PC-9 (cell line): ENCODE measurements at regions not wholly inside any gene's neighbourhood (a gene's known extent, or its start where the extent isn't known, plus 50 kb on each side); places are given as distances from the start of the nearest gene placed in this dataset.

Experiments used
- BruUV-seq: library from RNA; stranded (reverse); fragments of 400-500 nt; replicated peaks from 2 replicates; lab custom pipeline; 2021; lab: Mats Ljungman, UMichigan
- CTCF ChIA-PET: fragments of 300-600 bp; sonication (Branson Sonifier 250); formaldehyde crosslinking; loops from one replicate; lab custom pipeline; 2022; ENCODE audit warnings: antibody characterized with exemption; lab: Charles Lee
- POLR2A ChIA-PET: fragments of 300-600 bp; sonication (Branson Sonifier 250); formaldehyde crosslinking; loops from one replicate; lab custom pipeline; 2022; ENCODE audit warnings: antibody characterized with exemption; ENCODE audit not compliant: unreplicated experiment; lab: Charles Lee
- DNase-seq, 2 experiments: peaks; one replicate each; pipeline versions ENCODE4 v3.0.0 to v3.0.0-alpha.2; 2015 to 2022; ENCODE audit warnings: mixed read lengths in 1 of 2
- H2AFZ ChIP-seq: fragments of 200-600 bp; sonication (generic); 2 replicates; pipeline ENCODE4 v1.8.1; 2017; ENCODE audit warnings: antibody characterized with exemption
- H3F3A ChIP-seq: fragments of 200-600 bp; sonication (generic); 2 replicates; pipeline ENCODE4 v1.8.1; 2017; ENCODE audit warnings: antibody characterized with exemption, mild to moderate bottlenecking, low read depth; ENCODE audit not compliant: insufficient read depth
- H3K27ac ChIP-seq: fragments of 200-600 bp; sonication (generic); 2 replicates; pipeline ENCODE4 v1.6.1; 2016; ENCODE audit warnings: mixed run types
- H3K27me3 ChIP-seq: fragments of 200-600 bp; sonication (generic); 2 replicates; pipeline ENCODE4 v1.6.1; 2016; ENCODE audit warnings: low read depth, mixed run types; ENCODE audit not compliant: insufficient read depth
- H3K36me3 ChIP-seq: fragments of 200-600 bp; sonication (generic); 2 replicates; pipeline ENCODE4 v1.6.1; 2016; ENCODE audit warnings: low read depth, mixed run types
- H3K4me1 ChIP-seq: fragments of 200-600 bp; sonication (generic); replicated peaks from 2 replicates; pipeline ENCODE4 v1.6.1; 2016; ENCODE audit warnings: mixed run types; ENCODE audit not compliant: insufficient read depth
- H3K4me2 ChIP-seq: fragments of 200-600 bp; sonication (generic); 2 replicates; pipeline ENCODE4 v1.6.1; 2017; ENCODE audit warnings: mixed run types
- H3K4me3 ChIP-seq: fragments of 200-600 bp; sonication (generic); 2 replicates; pipeline ENCODE4 v1.6.1; 2016; ENCODE audit warnings: mixed run types
- H3K79me2 ChIP-seq: fragments of 200-600 bp; sonication (generic); 2 replicates; pipeline ENCODE4 v1.6.1; 2017; ENCODE audit warnings: low read depth, mixed run types
- H3K9me2 ChIP-seq: fragments of 200-600 bp; sonication (generic); 2 replicates; pipeline ENCODE4 v1.8.1; 2017; ENCODE audit warnings: mild to moderate bottlenecking; ENCODE audit not compliant: insufficient read depth
- H3K9me3 ChIP-seq: fragments of 200-600 bp; sonication (generic); 2 replicates; pipeline ENCODE4 v1.8.1; 2016; ENCODE audit warnings: low read depth; ENCODE audit not compliant: insufficient read depth
- H4K20me1 ChIP-seq: fragments of 200-600 bp; sonication (generic); 2 replicates; pipeline ENCODE4 v1.8.1; 2017; ENCODE audit not compliant: insufficient read depth
- CTCF ChIP-seq: fragments of 200-600 bp; sonication (generic); conservative IDR thresholded peaks from 2 replicates; pipeline ENCODE4 v1.6.1; 2017; ENCODE audit warnings: mixed run types, antibody characterized with exemption, mild to moderate bottlenecking, moderate library complexity
- EZH2 ChIP-seq: fragments of 200-600 bp; sonication (generic); IDR thresholded peaks from 2 replicates; pipeline ENCODE4 v1.8.0; 2017; ENCODE audit warnings: antibody characterized with exemption, low read depth
- intact Hi-C: fragments of 100-400 bp; cut with micrococcal nuclease; formaldehyde crosslinking; loops from one replicate; pipeline ENCODE4 v1.10.0; 2022; ENCODE audit not compliant: unreplicated experiment

GRCh38 chr13:69108486-69108885 lies 999.1 kb upstream of the ATXN8OS start:
- POLR2A ChIA-PET, result no interaction called here
- no peak for DNase-seq

GRCh38 chr13:69107436-69107835 lies 1000.2 kb upstream of the ATXN8OS start:
- no peaks in the 10 kb centered on the region for H4K20me1 ChIP-seq
- no peaks in the 10 kb centered on the region; the same call in 1 of the 2 replicates for H3K9me2 ChIP-seq
- no peak overlapping the region for H3K4me3 ChIP-seq
- no TSS peak for BruUV-seq
- H3K79me2 ChIP-seq, result no peaks in the 10 kb centered on the region
- H3K9me3 ChIP-seq, result no peaks in the 10 kb centered on the region
- no peak overlapping the region for H3K27ac ChIP-seq
- H3F3A ChIP-seq, result no peaks in the 10 kb centered on the region
- intact Hi-C loops, result no loop called here
- H3K4me2 ChIP-seq, result no peak overlapping the region
- DNase-seq, result no peak
- no peak for TF ChIP-seq CTCF
- no peak overlapping the region for H2AFZ ChIP-seq
- CTCF ChIA-PET, result no interaction called here
- no peaks in the 10 kb centered on the region for H3K27me3 ChIP-seq
- H3K36me3 ChIP-seq, result no peaks in the 10 kb centered on the region
- POLR2A ChIA-PET, result no interaction called here
- no peaks in the 10 kb centered on the region for H3K4me1 ChIP-seq

More at GRCh38 chr13:69108486-69108885, 999.1 kb upstream of the ATXN8OS start:
- Histone ChIP-seq H4K20me1 (no peaks in the 10 kb centered on the region), H3K4me1 (no peaks in the 10 kb centered on the region), H3K27ac (no peak overlapping the region), H3K4me2 (no peak overlapping the region), H2AFZ (no peak overlapping the region), H3K9me2 (no peaks in the 10 kb centered on the region; the same call in 1 of the 2 replicates), H3K79me2 (no peaks in the 10 kb centered on the region), H3K27me3 (no peaks in the 10 kb centered on the region), H3K36me3 (no peaks in the 10 kb centered on the region), H3K4me3 (no peak overlapping the region), H3K9me3 (no peaks in the 10 kb centered on the region), H3F3A (no peaks in the 10 kb centered on the region)
- no TSS peak for BruUV-seq
- intact Hi-C loops, result no loop called here
- TF ChIP-seq EZH2 (no peak), CTCF (no peak)
- CTCF ChIA-PET, result no interaction called here

GRCh38 chr13:69101841-69102240 lies 1005.8 kb upstream of the ATXN8OS start:
- ChIA-PET CTCF (no interaction called here), POLR2A (no interaction called here)
- Histone ChIP-seq H4K20me1 (no peaks in the 10 kb centered on the region), H3K36me3 (no peaks in the 10 kb centered on the region), H2AFZ (no peak overlapping the region), H3K4me1 (no peaks in the 10 kb centered on the region), H3K9me3 (no peaks in the 10 kb centered on the region), H3K9me2 (no peaks in the 10 kb centered on the region; the same call in 1 of the 2 replicates), H3K79me2 (no peaks in the 10 kb centered on the region), H3F3A (no peaks in the 10 kb centered on the region), H3K4me3 (no peak overlapping the region), H3K4me2 (no peak overlapping the region), H3K27ac (no peak overlapping the region), H3K27me3 (no peaks in the 10 kb centered on the region)
- TF ChIP-seq CTCF (no peak), EZH2 (no peak)
- no TSS peak for BruUV-seq
- no peak for DNase-seq
- intact Hi-C loops, result no loop called here
